HG03060 (cell line): ENCODE measurements at regions not wholly inside any gene's neighbourhood (a gene's known extent, or its start where the extent isn't known, plus 50 kb on each side); places are given as distances from the start of the nearest gene placed in this dataset.
"Not testable (repeated sequence)": the region's sequence is repeated elsewhere in the genome, so short reads cannot be mapped to it uniquely, and the experiment has no call there.

ENCODE experiments used
- ATAC-seq: cut with Tn5 transposase; IDR thresholded peaks from one replicate; pipeline ENCODE4 v1.9.1; 2021; ENCODE audit warnings: low read depth, moderate number of reproducible peaks; ENCODE audit not compliant: unreplicated experiment

DNA sequence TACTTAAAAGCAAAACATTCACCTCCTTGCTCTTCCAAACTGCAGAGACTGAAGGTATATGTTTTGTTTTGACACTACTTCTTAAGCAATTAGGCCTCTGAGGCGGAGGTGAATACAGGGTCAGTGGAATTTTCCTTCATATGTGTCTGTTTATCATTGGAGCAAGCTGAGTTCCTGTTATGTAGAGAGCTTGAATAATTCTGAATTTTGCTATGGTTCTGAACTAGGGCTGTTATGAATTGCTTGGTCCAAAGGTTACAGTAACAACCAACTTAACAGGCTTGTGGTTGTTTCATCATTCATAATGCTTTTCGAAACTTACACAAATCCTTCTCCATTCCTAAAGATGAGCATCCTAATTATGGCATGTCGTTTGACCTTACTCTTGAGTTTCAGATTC is 444.6 kb upstream of the MEF2C start:
- no peak for ATAC-seq

DNA sequence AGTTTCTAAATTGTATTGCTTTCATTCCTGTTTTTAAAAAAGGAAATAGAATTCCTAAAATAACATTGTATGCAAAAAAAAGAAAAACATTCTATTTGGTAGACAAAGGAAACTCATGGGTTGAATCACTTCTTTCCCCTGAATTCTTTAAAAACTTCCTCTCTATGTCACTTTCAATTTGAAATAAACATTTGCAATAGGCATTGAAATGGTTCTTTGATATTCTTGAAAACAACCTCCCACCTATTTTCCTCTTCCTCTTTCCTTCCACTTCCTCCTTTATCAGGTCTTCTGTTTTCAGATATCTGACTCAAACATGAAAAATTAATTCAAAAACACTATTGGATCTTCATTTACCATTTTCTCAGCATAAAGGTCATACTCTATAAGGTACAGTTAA is 442.0 kb upstream of the MEF2C start:
- no peak for ATAC-seq

DNA sequence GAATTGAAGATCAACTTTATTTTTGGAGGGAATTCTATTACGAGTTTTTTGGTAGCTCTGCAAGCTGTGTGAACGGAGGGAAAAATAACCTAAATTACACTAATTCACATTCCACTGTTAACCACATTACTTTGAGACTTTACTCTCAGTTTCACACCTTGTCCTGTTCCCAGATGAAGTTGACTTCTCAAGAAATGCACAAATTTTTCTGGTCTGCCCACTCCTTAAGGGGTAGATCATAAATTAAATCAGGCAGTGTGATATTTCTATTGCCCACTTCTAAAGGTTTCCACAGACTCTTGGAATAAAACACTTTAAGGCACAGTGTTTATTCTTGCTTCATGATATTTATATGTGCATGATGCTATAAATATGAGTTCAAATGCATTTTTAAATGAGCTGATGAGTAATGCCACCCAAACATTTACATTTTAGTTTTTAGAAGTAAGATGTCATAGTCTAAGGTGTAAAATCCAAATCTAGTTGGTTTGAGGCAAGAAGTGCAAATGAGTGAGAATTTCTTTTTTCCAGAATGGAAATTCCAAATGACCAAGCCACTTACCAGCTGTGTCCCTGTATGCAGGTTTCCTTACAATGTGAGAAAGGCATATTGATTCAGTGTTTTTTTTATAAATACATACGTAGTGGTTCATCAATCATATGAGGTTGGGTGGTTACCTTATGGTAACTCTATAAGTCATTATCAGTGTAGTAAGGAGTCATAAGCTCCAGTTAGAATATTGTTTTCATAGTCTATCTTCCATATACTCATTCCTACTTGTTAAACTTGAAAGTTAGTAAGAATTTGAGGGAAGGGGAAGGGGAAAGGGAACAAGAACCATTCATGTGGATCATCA is 437.7 kb upstream of the MEF2C start:
- no peak for ATAC-seq

DNA sequence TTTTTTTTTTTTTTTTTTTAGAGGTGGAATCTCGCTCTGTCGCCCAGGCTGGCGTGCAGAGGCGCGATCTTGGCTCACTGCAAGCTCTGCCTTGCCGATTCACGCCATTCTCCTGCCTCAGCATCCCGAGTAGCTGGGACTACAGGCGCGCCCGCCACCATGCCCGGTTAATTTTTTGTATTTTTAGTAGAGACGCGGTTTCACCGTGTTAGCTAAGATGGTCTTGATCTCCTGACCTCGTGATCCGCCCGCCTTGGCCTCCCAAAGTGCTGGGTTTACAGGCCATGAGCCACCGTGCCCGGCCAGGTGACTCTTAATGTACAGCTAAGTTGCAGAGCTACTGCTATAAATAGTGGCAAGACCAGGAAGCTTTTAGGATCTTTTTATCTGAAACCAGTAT is 434.9 kb upstream of the MEF2C start:
- ATAC-seq = not testable (repeated sequence)

DNA sequence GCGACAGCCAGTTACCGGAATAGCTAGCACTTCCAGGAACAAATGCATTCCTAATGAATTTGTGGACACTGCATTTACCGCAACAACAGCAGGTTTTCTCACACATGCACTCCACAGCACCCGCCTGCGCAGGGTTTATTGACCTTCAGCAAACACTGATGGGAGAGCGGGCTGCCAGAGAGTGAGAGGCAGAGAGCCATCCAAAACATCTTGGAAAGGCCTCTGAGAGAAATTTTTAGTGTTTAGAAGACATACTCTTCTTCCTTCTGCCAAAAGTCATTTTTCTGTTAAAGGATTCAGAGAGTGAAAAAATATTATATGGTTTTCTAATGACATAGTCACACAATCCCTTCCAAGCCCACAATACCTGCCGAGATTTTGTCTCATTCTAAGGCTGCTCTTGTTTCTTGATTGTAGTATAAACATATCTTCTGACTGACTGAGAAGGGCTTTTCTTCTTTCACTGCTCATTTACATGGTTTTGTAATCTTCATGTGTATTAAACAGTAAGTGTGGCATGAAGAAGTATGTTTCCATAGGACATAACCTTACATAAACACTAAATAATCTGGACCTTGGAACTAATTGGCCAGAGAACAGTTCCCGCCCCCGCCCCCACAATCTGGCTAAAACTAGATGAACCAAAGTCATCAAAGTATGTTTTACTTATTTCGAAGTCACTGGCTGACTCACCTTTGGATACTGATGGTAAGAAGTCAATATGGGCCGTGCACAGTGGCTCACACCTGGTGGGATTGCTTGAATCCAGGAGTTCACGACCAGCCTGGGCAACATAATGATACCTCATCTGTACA is 432.5 kb upstream of the MEF2C start:
- no peak for ATAC-seq

DNA sequence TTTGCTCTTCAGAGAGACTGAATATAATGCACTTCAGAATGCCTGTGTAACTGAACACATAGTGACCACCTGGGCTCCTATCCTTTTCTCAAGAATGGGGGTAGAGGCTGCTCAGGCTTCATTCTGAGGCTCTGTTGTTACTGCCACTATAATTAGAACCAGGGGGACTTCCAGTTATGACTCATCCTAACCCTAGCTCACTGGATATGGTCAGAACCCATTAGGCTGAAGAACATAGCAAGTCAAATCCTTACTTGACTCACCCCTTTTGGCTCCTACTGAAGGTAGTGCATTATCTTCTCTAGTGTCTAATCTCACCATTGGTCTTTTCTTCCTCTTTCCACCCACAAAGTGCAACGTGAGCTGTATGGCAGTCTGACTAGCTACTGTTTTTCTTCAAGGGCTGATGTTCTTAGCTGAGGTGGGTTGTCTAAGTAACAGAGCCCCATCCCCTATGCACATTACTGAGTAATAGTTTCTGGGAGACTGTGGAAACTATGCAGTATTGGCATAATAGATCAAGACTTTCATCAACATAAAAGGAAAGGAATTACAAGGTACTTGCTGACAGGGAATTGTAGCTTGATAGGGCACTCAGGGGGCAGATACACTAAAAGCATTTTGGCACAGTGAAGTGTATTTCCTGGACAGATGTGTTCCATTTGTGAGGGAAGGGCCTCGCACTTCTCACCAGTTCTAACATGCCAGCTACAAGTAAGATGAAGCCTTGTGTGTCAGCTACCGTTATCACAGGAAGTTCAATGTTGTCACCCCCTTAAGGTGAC is 431.0 kb upstream of the MEF2C start:
- ATAC-seq = peak; percentile 98

DNA sequence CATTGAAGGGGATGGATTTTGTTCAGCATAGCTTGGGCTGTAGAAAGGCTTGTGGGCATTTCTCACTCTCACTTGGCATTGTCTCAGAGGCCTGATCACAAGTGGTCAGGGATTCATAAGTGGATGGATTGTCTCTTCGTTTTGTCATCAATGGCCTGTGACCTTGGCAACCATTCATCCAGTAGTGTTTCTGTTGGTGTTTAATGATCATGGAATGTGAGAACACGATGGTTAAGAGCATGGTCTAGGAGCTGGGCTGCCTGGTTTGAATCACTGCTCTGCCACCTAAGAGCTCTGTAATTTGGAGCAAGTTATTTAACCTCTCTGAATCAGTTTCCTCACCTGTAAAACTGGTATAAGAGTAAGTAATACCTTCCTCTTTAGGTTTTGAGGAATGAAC is 430.1 kb upstream of the MEF2C start:
- no peak for ATAC-seq

DNA sequence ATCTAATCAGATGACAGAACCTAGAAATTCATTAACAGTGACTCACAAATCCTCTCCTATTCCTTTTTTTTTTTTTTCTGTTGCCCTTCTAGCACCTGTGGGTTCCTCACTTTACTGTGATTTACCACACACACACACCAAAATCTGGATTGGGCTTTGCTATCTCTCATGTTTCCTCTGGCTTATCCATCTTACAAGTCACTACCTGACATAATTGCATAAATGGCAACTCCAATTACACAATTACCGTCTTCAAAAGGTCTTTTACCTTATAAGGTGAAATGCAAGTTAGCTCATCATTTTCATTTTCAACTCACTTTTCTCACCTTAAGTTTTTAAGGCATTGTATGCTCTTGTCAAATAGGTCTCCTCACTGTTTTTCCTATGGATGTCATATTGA is 426.3 kb upstream of the MEF2C start:
- no peak for ATAC-seq

DNA sequence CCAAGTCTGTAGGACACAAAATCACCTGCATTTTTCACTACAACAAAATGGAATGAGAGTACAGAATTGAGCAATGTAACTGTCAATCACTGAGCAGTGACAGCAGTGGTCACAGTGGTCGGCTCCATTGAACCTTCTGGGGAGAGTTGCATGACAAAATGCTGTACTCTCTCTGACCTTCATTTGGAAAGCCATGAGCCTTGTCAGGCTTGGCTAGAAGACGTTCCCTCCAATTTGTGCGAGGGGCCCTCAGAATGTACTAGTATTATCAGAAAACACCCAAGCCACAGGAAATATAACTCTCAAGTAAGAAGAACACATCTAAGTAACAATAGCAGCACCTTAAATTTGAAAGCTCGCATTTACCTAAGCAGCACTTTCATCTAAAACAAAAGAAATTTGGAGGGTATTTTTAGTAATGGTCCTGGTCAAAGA is 425.6 kb upstream of the MEF2C start:
- ATAC-seq = peak; percentile 86

DNA sequence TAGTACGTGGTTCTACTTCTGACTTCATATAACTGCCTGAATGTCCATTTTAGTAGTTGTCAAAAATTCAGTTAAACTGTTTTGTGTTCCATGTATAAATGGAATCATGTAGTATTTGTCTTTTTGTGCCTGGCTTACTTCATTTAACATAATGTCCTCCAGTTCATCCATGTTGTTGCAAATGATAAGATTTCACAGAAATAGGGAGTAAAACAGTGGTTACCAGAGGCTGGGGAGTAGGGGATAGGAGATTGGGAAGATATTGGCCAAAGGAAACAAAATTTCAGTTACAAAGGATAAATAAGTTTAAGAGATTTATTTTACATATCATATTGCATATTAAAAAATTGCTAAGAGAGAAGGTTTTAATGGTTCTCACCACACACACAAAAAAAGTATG is 425.0 kb upstream of the MEF2C start:
- no peak for ATAC-seq

DNA sequence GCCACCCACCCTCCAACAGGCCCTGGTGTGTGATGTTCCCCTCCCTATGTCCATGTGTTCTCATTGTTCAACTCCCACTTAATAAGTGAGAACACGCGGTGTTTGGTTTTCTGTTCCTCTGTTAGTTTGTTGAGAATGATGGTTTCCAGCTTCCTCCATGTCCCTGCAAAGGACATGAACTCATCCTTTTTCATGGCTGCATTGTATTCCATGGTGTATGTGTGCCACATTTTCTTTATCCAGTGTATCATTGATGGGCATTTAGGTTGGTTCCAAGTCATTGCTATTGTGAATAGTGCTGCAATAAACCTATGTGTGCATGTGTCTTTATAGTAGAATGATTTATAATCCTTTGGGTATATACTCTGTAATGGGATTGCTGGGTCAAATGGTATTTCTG is 424.2 kb upstream of the MEF2C start:
- not testable (repeated sequence) for ATAC-seq

DNA sequence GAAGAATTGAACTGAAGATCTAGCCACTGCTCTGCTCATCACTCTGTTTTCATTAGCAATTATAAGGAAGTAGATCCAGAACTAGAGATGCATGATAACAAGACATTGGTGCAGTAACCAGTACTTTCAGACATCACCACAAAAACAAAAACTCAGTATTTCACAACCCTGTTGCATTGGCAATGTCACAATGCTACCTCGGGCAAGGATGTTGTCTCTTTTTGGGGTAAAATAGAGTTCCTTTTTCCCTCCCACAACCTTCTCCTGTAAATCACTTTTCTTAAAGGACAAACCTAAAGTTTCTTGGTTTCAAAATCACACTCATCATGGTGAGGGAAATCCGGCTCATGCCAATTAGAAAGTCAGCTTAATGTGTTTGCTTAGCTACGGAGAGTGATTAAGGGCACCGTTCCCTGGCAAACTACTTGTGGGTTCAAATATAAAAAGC is 420.1 kb upstream of the MEF2C start:
- peak; percentile 49 for ATAC-seq

DNA sequence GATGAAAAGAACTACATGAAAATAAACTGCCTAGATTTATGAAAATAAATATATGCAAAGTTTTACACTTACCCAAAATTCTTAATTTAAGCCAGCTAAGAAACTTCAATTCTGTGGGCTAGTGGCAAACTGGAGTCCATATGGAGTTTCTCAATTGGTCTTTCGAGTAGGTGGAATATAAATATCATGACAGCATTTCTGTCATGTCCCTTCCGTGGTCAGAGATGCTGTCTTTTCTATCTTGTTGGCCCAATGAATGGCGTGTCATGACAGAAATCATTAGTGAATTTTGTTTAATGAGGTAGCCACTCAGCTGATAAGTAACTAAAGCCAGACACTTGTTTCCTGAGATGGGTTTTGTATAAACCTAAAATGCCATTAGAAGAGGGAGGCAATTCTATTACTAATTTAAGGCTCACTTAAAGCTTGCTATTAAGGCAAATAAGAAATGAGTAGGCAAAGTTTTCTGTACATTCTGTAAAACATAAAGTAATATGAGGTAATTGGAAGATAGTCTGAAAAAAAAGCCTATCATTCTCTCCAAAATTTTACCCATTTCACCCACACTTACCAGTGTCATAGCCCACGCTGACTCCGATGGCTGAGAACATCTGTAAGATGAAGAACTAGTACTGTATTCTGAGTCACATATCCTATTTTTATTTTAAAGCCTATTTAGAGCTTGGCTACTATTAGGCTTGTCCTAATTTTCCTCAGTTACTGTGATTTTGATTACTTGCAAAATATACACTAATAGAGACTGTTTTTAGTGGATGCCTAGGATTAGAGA is 419.3 kb upstream of the MEF2C start:
- no peak for ATAC-seq

DNA sequence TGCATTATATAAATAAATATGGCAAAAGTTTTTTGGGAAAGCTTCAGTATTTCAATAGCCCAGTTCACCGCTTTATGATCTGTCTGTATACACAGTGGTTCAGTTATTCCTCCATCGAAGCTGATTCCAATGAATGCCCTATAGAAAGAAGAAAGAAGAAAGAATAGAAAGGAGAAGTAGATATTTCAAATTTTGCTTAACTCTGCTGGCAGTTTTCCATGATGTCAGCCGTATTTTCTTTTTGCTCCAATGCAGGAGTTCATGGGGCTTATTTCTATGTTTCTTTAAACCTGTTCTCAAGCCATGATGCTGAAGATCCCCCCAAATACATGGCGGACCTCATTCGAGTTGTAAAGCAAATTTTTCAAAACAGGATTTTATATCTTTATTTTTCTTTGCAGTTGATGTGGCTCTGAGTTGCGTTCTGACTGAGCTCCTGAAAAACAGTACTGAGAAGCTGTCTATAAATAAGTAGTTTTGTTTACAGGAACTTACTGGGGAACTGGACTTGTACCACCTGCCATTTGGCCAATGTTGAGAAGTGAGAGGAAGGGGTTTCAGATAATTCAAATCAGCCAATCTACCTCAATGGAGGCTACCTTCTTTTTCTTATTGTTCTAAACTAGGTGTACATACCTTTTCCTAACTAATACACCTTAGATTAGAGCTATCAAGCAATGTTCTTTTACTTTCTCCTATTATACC is 418.5 kb upstream of the MEF2C start:
- ATAC-seq = peak; percentile 63

DNA sequence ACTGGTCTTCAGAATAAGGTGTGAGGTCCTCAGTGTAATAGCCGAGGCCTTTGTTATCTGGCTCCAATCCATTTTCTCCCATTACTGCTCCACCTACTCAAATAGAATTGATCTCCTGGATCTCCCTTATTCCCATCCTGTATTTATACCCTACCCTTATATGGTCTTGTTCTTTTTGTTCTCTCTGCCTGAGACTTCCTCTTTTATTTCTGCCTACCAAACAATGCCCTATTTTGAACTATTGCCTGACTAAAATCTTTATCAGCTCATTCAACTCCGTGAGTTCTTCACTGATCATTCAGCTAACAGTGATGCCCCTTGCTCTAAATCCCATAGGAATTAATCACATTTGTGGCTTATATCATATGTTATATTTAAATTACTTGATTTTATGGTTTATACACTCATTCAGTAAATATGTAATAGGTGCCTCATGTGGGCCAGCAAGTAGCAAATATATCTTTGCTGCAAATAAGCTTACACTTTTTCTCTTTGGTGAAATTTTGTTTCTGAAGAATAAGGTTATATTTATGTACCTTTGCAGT is 417.5 kb upstream of the MEF2C start:
- no peak for ATAC-seq

DNA sequence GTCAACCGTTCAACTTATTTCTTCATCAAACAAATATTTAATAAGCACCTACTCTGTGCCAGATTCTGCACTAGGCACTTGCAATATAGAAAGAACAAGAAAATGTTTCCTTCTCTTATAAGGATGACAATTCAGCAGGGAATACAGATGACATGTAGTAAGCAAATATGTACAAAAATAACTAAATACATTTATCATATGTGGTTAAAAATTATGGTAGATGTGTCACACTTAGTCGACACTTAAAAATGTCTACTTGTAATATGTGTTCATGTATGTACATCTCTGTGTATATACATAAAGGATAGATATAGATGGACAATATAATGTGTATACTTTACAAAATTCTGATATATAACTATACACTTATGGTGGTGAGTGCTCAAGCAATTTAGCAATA is 417.0 kb upstream of the MEF2C start:
- no peak for ATAC-seq

DNA sequence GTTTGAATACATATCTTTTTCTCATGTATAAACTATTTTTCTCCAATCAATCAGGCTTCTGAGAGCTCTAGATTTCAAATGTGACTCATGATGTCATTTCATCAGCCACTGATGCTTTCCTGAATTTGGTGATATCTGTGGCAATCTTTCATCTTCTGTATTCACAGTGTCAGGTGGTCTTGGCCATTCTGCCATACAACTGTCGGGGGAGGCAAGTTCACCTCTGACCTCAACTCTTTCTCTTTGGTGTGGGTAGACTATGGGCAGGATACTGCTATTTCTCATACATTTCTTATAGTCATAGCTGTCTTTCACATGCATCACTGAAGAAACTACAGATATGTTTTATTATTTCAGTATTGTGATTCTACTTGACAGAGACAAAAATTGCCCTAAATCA is 414.1 kb upstream of the MEF2C start:
- ATAC-seq = no peak

DNA sequence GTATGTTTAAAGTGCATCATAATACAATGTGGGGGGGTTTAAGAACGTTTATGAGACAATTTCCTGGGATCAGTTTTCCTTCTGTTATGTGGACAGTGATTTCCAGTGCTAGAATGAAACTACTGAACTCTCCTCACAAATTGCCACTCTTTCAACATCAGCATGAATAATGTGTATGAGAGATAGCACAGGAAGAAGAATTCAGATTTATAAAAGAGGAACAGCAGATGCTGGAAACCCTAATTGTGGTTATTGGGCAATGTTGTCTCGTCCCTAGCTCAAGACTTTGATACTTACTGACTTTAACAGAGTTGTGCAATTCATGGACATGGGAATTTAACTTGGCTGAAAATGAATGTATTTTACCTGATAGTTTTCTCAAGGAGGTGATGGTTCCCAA is 410.8 kb upstream of the MEF2C start:
- ATAC-seq = no peak

DNA sequence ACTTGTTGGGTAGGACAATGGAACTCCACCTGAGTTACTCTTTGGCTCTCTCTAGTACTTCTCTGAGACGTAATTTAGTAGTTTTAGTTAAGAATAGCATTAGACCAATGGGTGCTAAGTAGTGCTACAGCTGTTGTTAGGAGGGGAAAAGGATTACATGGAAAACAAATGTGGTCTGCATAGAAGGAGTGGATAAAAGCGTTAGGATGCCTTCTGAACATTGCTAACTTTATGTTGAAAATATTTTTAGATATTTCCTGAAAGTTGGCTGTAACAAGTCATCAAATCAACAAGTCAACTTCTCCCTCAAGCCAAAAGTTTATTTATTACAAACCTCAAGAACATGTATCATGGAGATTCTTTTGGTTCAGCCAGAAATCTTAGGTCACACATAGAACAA is 409.5 kb upstream of the MEF2C start:
- ATAC-seq = no peak
